LNCaP clone FGC (cell line): ENCODE measurements at regions not wholly inside any gene's neighbourhood (a gene's known extent, or its start where the extent isn't known, plus 50 kb on each side); places are given as distances from the start of the nearest gene placed in this dataset.

ENCODE experiments used
- DNase-seq: peaks from one replicate; pipeline ENCODE4 v3.0.0-alpha.2; 2011; ENCODE audit warnings: low read depth
- H3K4me3 ChIP-seq: 2 replicates; pipeline ENCODE4 v1.5.1; 2011; ENCODE audit warnings: mild to moderate bottlenecking, low read depth, low read length, control low read depth
- CTCF ChIP-seq: IDR thresholded peaks from 2 replicates; pipeline ENCODE4 v1.5.1; 2012; ENCODE audit warnings: mild to moderate bottlenecking; ENCODE audit not compliant: control insufficient read depth, insufficient read depth; ENCODE audit errors: extremely low read depth

GRCh38 chr18:73983970-73984369 is 163.7 kb downstream of the FBXO15 start:
- no peak for TF ChIP-seq CTCF
- no peak overlapping the region for H3K4me3 ChIP-seq
- DNase-seq, result no peak

DNA sequence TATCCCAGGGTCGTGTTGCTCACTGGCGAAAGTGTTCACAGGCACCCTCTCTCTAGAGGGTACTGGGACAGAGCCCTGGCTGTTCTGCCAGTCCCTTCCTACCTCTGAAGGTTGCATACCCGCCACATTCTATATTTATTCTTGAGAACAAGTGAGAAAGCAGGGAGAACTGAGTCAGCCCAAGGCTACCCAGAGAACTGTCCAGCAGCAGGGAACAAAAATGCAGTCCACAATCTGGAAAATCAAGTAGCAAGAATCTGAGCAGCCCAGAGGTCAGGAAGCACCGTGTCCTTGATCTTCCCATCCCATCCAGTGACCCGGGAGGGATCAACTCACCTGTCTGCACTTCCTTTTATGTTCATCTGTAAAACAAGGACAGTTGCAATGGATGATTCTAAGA is 164.1 kb downstream of the FBXO15 start:
- DNase-seq, result no peak
- no peak for TF ChIP-seq CTCF
- H3K4me3 ChIP-seq, result no peak overlapping the region

DNA sequence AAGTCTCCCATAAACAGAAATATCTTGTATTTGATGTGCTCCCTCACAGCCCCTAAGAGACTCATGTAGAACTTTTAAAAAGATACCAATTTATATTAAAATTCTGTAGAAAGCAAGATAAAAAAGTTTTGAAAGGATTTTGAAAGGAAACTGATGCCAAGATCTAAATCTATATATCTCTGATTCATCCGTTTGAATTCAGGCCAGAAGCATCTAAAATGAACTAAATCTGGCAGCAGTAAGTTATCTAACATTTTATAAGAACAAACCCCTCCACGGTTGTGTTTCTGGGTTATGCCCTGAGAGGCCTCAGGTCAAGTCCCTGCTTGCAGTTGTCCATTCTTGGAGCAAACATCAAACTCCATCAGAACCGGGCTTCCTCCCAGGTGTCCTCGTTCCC is 165.8 kb downstream of the FBXO15 start:
- TF ChIP-seq CTCF, result no peak
- no peak overlapping the region for H3K4me3 ChIP-seq
- no peak for DNase-seq

DNA sequence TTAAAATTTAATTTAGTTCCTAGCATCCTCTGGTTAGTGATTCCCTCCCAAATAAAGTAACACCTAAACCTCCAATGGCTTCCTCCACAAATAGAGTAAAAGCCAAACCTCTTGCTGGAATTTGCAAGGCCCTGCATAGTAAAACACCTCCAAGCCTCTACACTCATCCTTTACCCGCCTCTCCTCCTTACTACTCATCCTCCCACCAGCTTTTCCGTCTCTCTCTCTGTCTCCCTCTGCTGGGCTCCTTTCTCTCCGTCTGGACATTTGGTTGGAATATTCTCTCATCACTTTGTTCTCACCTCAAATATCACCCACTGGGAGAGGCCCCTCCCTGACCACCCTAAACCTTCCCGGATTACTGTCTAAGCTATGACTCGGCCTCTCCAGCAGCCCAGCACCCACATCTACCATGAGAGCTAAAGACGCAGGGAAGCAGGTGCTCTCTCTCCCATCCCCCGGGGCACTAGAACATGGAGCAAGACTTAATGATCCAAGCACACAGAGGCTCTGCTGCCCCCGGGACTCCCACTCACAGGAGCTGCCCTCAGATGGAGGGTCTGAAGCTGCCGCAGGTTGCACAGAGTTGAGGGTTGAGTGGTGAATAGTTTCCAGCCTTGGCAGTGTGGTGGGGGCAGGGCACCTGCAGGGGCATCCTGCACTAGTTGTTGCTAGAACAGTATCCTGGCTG is 167.2 kb downstream of the FBXO15 start:
- no peak for DNase-seq
- H3K4me3 ChIP-seq, result no peak overlapping the region
- TF ChIP-seq CTCF, result peak; percentile 27; the same call in 1 of the 2 replicates

DNA sequence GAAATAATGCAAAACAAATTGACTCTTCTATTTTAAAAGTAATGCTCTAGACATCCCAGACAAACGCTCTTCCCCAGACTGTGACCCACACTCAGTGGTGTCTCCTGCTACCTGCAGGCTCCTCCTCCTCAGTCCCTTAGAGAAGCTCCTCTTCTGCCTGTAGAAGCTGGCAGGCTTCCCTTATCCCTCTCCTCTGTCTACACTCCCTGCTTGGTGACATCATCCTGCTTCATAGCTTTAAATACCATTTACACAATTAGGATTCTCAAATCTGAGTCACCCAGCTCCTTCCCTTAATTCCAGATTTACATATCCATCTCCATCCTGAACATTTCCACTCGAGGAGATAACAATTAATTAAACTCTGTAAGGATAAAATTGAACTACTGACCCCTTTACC is 167.9 kb downstream of the FBXO15 start:
- no peak for TF ChIP-seq CTCF
- DNase-seq, result no peak
- H3K4me3 ChIP-seq, result no peak overlapping the region

DNA sequence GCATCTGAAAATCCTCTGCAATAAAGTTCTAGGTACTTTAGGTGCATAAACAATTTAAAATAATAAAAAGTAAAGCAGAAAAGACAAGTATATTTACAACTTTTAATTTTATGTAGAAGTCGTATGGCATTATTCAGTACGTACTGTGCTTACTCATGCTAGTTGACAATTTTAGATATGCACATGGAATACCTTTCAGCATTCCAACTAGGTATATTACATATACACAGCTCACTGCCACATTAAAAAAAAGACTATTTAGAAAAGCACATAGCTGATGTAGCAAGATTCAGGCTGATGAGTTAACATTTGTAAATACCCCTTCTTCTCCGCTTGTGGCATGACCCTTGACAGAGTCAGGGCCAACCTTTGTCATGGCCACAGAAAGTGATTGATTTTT is 171.2 kb downstream of the FBXO15 start:
- no peak for TF ChIP-seq CTCF

GRCh38 chr18:73975266-73975665 is 172.4 kb downstream of the FBXO15 start:
- no peak overlapping the region for H3K4me3 ChIP-seq
- TF ChIP-seq CTCF, result no peak
- DNase-seq, result no peak

More for the DNA sequence above, 171.2 kb downstream of the FBXO15 start:
- DNase-seq, result no peak
- no peak overlapping the region for H3K4me3 ChIP-seq
